ENCODE measurements at regions not wholly inside any gene's neighbourhood (a gene's known extent, or its start where the extent isn't known, plus 50 kb on each side); places are given as distances from the start of the nearest gene placed in this dataset.

- no peak overlapping the region for H3K4me3 ChIP-seq (replicated peaks; ENCODE audit: low read depth, low read length)
- TF ChIP-seq CTCF (IDR thresholded peaks at IDR 0.05; ENCODE audit: low read depth, low read length, missing control alignments) = no peak
- DNase-seq (ENCODE audit: extremely low read depth, low read depth) = no peak
Measured at GRCh38 chr5:115052948-115053347, 116.8 kb downstream of the TRIM36 start.

GRCh38 chr5:115050866-115051265 is 118.8 kb downstream of the TRIM36 start:
- no peak for DNase-seq (ENCODE audit: extremely low read depth, low read depth)
- H3K4me3 ChIP-seq (replicated peaks; ENCODE audit: low read depth, low read length) = no peak overlapping the region
- TF ChIP-seq CTCF (IDR thresholded peaks at IDR 0.05; ENCODE audit: low read depth, low read length, missing control alignments) = no peak

- peak; percentile 20 for TF ChIP-seq CTCF (IDR thresholded peaks at IDR 0.05; ENCODE audit: low read depth, low read length, missing control alignments)
- H3K4me3 ChIP-seq (replicated peaks; ENCODE audit: low read depth, low read length) = no peak overlapping the region
- DNase-seq (ENCODE audit: extremely low read depth, low read depth) = no peak
Measured at GRCh38 chr5:115033861-115034260, 135.8 kb downstream of the TRIM36 start.

GRCh38 chr5:115028557-115028956 is 141.2 kb downstream of the TRIM36 start:
- no peak for TF ChIP-seq CTCF (IDR thresholded peaks at IDR 0.05; ENCODE audit: low read depth, low read length, missing control alignments)
- no peak overlapping the region for H3K4me3 ChIP-seq (replicated peaks; ENCODE audit: low read depth, low read length)
- no peak for DNase-seq (ENCODE audit: extremely low read depth, low read depth)

- no peak for DNase-seq (ENCODE audit: extremely low read depth, low read depth)
- TF ChIP-seq CTCF (IDR thresholded peaks at IDR 0.05; ENCODE audit: low read depth, low read length, missing control alignments) = no peak
- H3K4me3 ChIP-seq (replicated peaks; ENCODE audit: low read depth, low read length) = no peak overlapping the region
Measured at GRCh38 chr5:115024922-115025321, 144.8 kb downstream of the TRIM36 start.

- DNase-seq (ENCODE audit: extremely low read depth, low read depth) = no peak
- H3K4me3 ChIP-seq (replicated peaks; ENCODE audit: low read depth, low read length) = no peak overlapping the region
- TF ChIP-seq CTCF (IDR thresholded peaks at IDR 0.05; ENCODE audit: low read depth, low read length, missing control alignments) = no peak
Measured at GRCh38 chr5:115022303-115022702, 147.4 kb downstream of the TRIM36 start.

GRCh38 chr5:115016646-115017045 is 153.1 kb downstream of the TRIM36 start:
- DNase-seq (ENCODE audit: extremely low read depth, low read depth) = no peak
- no peak overlapping the region for H3K4me3 ChIP-seq (replicated peaks; ENCODE audit: low read depth, low read length)
- no peak for TF ChIP-seq CTCF (IDR thresholded peaks at IDR 0.05; ENCODE audit: low read depth, low read length, missing control alignments)

Data from HFF-Myc (cell line).